HG03039 (cell line): ENCODE measurements at regions not wholly inside any gene's neighbourhood (a gene's known extent, or its start where the extent isn't known, plus 50 kb on each side); places are given as distances from the start of the nearest gene placed in this dataset.
"Not testable (repeated sequence)": the region's sequence is repeated elsewhere in the genome, so short reads cannot be mapped to it uniquely, and the experiment has no call there.

ENCODE experiments used
- ATAC-seq: cut with Tn5 transposase; IDR thresholded peaks from one replicate; pipeline ENCODE4 v1.9.1; 2021; ENCODE audit warnings: mild to moderate bottlenecking, moderate library complexity; ENCODE audit not compliant: unreplicated experiment

DNA sequence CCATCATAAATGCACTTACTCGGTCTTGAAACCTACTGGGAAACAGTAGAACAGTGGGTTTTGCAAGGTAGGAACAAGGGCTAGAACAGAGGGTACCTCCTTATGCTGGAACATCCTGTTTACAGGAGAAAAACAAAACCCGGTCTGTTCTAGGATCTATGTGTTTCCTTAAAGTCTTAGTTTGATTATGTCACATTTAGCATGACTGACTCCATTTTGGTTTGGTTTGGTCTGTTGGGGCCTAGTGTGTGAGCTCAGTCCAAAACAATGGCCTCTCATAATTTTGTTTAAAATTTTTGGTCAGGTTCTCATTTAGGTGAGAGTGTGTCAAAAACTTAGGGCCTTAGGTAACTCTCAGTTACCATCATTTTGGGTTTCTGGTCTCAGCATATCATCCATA, 96.3 kb upstream of the TRIM24 start:
- ATAC-seq, result no peak

- not testable (repeated sequence) for ATAC-seq
Observed at GRCh38 chr7:138366137-138366536, 93.9 kb upstream of the TRIM24 start.

DNA sequence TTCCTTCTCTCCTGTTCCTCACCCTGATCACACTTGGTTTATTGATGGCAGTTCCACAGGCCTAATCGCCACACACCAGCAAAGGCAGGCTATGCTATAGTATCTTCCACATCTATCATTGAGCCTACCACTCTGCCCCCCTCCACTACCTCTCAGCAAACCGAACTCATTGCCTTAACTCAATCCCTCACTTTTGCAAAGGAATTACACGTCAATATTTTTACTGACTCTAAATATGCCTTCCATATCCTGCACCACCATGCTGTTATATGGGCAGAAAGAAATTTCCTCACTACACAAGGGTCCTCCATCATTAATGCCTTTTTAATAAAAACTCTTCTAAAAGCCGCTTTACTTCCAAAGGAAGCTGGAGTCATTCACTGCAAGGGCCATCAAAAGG, 93.4 kb upstream of the TRIM24 start:
- ATAC-seq, result not testable (repeated sequence)

DNA sequence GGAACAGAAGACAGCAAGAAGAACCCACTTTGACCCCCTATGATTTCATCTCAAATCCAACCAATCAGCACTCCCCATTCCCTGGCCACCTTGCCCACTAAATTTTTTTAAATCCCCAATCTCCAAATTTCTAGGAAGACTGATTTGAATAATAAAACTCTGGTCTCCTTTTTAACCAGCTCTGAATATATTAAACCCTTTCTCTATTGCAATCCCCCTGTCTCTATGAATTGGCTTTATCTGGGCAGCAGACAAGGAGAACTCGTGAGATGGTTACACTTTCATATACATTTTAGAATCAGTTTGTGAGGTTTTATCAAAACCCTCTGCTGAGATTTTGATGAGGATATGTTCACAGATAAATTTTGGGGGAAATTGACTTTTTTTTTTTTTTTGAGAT, 90.3 kb upstream of the TRIM24 start:
- ATAC-seq, result no peak

DNA sequence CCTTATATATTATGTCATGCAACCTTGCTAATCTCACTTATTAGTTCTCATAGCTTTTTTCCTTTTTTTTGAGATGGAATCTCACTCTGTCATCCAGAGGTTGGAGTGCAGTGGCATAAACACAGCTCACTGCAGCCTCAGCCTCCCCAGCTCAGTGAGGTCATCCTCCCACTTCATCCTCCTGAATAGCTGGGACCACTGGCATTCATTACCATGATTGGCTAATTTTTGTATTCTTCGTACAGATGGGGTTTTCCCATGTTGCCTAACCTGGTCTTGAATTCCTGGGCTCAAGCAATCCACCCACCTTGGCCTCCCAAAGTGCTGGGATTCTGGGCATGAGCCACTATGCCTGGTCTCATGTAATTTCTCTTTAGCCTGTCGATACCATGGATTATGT, 89.1 kb upstream of the TRIM24 start:
- no peak for ATAC-seq

- no peak for ATAC-seq
Observed at GRCh38 chr7:138374119-138374693, 85.9 kb upstream of the TRIM24 start.

GRCh38 chr7:138377306-138377705, 82.8 kb upstream of the TRIM24 start:
- no peak for ATAC-seq

- no peak for ATAC-seq
Observed at GRCh38 chr7:138378741-138379559, 81.1 kb upstream of the TRIM24 start.

DNA sequence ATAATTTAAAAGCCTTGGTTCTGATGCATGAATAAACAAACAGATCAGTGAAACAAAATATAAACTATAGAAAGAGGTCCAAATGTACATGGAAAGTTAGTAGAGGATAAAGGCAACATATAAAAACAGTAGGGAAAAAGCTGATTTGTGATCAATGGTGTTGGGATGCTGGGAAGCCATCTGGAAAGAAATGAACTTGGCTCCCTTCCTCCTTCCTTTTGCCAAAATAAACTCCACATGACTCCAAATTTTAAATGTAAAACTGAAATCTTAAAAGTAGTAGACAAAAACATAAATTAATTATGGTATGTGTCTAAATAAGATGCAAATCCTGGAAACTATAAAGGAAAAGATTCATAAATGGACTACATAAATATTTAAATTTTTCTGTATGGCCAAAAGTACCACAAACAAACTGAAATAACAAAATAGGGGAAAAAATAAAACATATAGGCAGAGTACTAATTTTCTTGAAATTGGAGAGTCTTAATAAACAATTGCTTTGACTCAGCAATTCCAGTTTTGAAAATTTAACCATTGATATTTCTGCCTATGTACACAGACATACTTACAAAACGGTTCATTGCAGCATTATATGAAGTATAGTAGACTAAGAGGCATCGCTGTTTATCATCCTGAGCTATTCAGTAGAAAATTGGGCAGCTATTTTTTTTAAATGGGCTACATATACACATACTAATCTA, 77.0 kb upstream of the TRIM24 start:
- ATAC-seq, result no peak

GRCh38 chr7:138386821-138387220, 73.2 kb upstream of the TRIM24 start:
- no peak for ATAC-seq

GRCh38 chr7:138387755-138388475, 72.1 kb upstream of the TRIM24 start:
- no peak for ATAC-seq

DNA sequence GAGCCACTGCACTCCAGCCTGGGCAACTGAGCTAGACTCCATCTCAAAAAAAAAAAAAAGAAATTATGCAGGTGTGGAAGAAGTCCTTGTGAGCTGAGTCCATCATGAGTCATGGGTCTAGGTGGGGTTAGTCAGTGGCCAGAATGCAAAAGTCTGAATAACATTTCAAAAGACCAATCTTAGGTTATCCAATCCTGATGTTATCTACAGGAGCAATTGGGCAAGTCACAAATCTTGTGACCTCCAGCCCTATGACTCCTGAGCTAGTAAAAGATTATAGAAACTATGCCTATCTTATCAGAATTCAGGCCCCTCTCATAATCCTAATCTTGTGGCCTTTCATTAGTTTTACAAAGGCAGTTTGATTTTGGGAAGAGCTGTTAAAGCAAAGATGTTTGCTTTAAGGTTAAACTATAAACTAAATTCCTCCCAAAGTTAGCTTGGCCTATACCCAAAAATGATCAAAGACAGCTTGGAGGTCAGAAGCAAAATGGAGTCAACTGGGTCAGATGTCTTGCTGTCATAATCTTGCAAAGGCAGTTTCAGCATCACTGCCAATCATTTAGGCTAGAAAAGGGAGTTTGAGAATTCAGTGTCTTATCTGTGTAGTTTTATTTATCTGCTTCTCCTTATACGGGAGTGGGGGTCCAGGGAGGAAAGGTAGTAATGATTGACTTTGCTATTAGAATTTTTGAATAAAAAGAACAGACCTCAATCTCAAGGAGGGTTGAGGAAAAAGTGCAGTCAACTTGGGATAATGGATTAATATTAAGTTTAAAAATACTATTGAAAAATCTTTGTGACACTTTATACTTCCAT, 71.2 kb upstream of the TRIM24 start:
- no peak for ATAC-seq

DNA sequence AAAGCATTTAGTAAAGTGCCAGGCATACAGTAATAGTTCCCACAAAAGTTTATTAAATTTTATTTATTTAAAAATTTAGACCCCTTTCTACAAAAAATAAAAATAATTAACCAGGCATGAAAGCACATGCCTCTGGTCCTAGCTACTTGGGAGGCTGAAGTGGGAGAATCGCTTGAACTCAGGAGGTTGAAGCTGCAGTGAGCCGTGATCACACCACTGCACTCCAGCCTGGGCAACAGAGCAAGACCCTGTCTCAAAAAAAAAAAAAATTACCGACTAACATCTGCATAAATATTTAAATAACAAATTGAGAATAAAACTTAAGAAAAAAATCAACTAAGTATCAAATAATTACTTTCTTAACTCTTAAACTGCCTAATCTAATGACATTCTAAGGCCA, 64.3 kb upstream of the TRIM24 start:
- ATAC-seq, result no peak

- no peak for ATAC-seq
Observed at GRCh38 chr7:138396251-138397070, 63.6 kb upstream of the TRIM24 start.

DNA sequence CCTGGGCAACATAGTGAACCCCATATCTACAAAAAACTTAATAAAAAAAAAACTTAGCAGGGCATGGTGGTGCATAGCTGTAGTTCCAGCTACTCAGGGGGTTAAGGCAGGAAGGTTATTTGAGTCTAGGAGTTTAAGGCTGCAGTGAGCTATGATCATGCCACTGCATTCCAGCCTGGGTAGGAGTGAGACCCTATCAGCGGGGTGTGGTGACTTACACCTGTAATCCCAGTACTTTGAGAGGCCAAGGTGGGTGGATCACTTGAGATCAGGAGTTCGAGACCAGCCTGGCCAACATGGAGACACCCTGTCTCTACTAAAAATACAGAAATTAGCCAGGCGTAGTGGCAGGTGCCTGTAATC, 63.0 kb upstream of the TRIM24 start:
- ATAC-seq, result not testable (repeated sequence)

DNA sequence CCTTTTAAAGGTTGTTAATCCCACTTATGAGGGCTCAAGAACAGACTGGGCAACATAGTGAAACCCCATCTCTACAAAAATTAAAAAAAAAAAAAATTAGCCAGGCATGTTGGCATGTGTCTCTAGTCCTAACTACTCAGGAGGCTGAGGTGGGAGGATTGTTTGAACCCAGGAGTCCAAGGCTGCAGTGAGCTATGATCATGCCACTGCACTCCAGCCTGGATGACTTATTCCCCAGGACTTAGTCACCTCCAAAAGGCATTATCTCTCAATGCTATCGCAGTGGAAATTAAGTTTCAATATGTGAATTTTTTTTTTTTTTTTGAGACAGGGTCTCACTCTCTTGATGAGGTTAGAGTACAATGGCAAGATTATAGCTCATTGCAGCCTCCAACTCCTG, 61.2 kb upstream of the TRIM24 start:
- no peak for ATAC-seq

DNA sequence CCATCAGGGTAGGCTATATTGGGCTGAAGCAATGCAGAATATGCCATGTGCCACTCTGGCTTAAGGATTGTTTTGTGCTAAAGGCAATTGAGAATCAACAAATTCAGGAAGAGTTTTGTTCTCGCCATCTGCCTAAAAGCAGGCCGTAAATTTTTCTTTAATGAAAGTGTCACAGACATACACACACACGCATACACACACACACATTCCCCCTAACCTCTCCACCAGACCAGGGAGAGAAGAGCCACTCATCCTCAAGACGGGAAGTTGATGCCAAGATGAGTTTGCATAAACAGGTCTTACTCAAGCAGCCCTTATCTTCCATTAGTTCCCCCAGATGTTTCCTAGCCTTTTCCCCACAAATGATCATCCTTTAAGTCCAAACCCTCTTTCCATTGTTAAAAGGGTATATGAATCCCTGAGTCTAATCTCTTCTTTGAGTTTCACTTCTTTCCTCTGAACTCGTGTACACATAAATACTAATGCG, 59.6 kb upstream of the TRIM24 start:
- no peak for ATAC-seq

DNA sequence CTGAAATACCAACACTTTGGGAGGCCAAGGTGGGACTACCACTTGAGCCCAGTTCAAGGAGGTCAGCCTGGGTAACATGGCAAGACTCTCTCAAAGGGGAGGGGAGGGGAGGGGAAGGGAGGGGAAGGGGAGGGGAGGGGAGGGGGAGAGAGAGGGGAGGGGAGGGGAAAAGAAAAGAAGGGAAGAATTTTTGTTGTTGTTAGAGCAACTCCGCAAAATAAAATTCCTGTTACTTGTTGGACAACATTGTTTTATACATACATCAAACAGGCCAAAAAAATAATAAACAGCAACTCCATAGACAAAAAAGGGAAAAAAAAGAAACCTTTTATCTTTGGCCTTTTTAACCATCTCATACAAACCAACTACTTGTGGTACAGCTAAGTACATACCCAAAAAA, 57.3 kb upstream of the TRIM24 start:
- no peak for ATAC-seq

DNA sequence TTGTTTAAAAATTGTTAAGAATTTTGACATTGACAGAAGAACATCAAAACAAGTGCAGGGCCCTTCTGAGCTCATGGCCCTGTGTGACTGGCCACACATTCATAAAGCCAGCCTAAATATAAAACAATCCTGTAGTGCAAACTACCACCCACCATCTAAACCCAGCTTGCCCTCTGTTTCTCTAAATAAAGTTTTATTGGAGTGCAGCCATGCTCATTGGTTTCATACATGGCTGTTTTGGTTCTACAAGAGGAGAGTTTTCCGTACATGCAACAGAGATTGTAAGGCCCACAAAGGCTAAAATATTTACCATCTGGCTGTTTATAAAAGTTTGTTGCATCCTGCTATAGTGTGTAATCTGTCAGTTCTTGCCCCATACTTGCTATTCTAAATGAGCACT, 54.6 kb upstream of the TRIM24 start:
- ATAC-seq, result no peak

DNA sequence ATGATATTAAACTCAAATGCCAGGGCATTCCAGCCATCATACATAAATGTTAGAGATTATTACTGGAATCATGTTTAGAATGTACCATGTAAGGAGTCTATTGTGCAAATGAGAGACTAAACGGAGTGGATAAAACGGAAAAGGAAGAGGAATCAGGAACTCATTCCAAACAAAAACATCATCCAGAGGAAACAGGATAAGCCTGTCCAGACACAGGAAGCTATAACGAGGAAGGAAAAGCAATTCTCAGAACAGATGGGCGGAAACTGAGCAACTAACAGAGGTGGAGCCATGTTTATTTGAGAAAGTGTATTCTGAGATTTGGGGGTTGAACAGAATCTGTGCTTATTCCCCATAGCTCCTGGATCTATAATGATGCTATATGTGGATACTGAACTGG, 52.3 kb upstream of the TRIM24 start:
- ATAC-seq, result no peak
